ENCODE measurements at regions not wholly inside any gene's neighbourhood (a gene's known extent, or its start where the extent isn't known, plus 50 kb on each side); places are given as distances from the start of the nearest gene placed in this dataset.

DNA sequence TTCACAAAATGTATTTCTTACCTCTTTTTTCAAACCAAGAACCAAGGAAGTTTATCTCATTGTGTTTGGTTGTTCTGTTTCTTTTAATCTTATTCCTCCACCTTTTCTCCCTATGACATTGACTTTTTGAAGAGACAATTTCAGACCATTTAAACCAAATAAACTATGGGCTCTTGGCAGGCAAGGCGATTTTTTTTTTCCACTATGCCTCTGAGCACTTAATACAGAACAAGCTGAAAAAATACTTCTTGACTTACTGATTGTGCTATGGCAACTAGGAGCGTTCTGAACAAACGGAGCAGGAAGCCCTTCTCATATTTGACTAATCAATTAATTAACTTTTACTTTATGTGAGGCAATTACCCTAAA, 98.0 kb downstream of the ZNF664 start:
- TF ChIP-seq POLR2A (IDR thresholded peaks at IDR 0.05): no peak
- TF ChIP-seq, protein P1, sequence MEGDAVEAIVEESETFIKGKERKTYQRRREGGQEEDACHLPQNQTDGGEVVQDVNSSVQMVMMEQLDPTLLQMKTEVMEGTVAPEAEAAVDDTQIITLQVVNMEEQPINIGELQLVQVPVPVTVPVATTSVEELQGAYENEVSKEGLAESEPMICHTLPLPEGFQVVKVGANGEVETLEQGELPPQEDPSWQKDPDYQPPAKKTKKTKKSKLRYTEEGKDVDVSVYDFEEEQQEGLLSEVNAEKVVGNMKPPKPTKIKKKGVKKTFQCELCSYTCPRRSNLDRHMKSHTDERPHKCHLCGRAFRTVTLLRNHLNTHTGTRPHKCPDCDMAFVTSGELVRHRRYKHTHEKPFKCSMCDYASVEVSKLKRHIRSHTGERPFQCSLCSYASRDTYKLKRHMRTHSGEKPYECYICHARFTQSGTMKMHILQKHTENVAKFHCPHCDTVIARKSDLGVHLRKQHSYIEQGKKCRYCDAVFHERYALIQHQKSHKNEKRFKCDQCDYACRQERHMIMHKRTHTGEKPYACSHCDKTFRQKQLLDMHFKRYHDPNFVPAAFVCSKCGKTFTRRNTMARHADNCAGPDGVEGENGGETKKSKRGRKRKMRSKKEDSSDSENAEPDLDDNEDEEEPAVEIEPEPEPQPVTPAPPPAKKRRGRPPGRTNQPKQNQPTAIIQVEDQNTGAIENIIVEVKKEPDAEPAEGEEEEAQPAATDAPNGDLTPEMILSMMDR (IDR thresholded peaks at IDR 0.05 in 4 of 5, conservative IDR thresholded peaks at IDR 0.05 in 1 of 5): no peak
